GM23338 (cell line): ENCODE measurements at regions not wholly inside any gene's neighbourhood (a gene's known extent, or its start where the extent isn't known, plus 50 kb on each side); places are given as distances from the start of the nearest gene placed in this dataset.

ENCODE experiments used
- CTCF ChIP-seq, 2 experiments: fragments of 200-600 bp in 1 of 2; sonication (generic) in 1 of 2; conservative IDR thresholded peaks; 2 replicates each; pipeline versions ENCODE4 v1.5.1 to v1.6.1; 2016 to 2017; ENCODE audit warnings: antibody characterized with exemption in 2 of 2, low read depth in 2 of 2, mild to moderate bottlenecking in 2 of 2, moderate library complexity in 1 of 2
- NANOG ChIP-seq: IDR thresholded peaks from 2 replicates; pipeline ENCODE4 v1.6.1; 2016; ENCODE audit warnings: antibody characterized with exemption, borderline replicate concordance
- POLR2AphosphoS5 ChIP-seq: IDR thresholded peaks from 2 replicates; pipeline ENCODE4 v1.6.1; 2016; ENCODE audit warnings: antibody characterized with exemption, low read depth
- STAT1 ChIP-seq: IDR thresholded peaks from one replicate; pipeline ENCODE4 v1.6.1; 2016; ENCODE audit warnings: antibody characterized with exemption; ENCODE audit not compliant: unreplicated experiment
- TF ChIP-seq, protein P1 (sequence below): IDR thresholded peaks from one replicate; pipeline ENCODE4 v1.6.1; 2018; ENCODE audit warnings: antibody characterized with exemption; ENCODE audit not compliant: unreplicated experiment

DNA sequence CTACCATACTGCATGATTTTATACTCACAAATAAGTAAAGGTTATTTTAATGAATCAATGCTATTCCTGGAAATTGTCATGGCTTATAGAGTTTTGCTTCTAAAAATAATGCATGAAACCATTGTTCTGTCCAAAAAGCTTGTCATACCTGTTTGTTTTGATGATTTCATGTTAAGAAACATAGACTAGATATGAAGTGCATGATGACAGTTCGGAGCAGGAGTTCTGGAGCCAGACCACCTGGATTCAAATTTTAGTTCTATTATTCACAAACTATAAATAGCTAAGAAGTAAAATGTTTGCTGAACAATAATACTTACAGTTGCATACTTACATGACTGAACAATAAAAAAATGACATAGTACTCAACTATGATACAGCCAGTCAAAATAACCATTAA is 107.0 kb upstream of the AKR1E2 start:
- TF ChIP-seq STAT1 (no peak), CTCF (conservative IDR thresholded peaks at IDR 0.05; ENCODE audit: low read depth in 2 of 2) (no peak), NANOG (no peak), POLR2AphosphoS5 (no peak)
- TF ChIP-seq, protein P1, sequence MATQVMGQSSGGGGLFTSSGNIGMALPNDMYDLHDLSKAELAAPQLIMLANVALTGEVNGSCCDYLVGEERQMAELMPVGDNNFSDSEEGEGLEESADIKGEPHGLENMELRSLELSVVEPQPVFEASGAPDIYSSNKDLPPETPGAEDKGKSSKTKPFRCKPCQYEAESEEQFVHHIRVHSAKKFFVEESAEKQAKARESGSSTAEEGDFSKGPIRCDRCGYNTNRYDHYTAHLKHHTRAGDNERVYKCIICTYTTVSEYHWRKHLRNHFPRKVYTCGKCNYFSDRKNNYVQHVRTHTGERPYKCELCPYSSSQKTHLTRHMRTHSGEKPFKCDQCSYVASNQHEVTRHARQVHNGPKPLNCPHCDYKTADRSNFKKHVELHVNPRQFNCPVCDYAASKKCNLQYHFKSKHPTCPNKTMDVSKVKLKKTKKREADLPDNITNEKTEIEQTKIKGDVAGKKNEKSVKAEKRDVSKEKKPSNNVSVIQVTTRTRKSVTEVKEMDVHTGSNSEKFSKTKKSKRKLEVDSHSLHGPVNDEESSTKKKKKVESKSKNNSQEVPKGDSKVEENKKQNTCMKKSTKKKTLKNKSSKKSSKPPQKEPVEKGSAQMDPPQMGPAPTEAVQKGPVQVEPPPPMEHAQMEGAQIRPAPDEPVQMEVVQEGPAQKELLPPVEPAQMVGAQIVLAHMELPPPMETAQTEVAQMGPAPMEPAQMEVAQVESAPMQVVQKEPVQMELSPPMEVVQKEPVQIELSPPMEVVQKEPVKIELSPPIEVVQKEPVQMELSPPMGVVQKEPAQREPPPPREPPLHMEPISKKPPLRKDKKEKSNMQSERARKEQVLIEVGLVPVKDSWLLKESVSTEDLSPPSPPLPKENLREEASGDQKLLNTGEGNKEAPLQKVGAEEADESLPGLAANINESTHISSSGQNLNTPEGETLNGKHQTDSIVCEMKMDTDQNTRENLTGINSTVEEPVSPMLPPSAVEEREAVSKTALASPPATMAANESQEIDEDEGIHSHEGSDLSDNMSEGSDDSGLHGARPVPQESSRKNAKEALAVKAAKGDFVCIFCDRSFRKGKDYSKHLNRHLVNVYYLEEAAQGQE, result no peak
